Cardiac fibroblast (primary cell): ENCODE measurements at regions not wholly inside any gene's neighbourhood (a gene's known extent, or its start where the extent isn't known, plus 50 kb on each side); places are given as distances from the start of the nearest gene placed in this dataset.

Experiments used
- DNase-seq, 2 donors: peaks; one replicate each; pipeline versions ENCODE4 v3.0.0 to v3.0.0-alpha.2; 2010; ENCODE audit warnings: low read depth in 2 of 2
- H3K4me3 ChIP-seq, 2 donors: replicated peaks in 1 of 2; 1 replicate in 1 of 2; 2 replicates in 1 of 2; pipeline ENCODE4 v1.5.1; 2011; ENCODE audit warnings: low read depth in 2 of 2, low read length in 2 of 2, mild to moderate bottlenecking in 2 of 2, moderate library complexity in 1 of 2
- TF ChIP-seq, protein P1 (sequence below): IDR thresholded peaks from one replicate; pipeline ENCODE4 v1.5.1; 2011; ENCODE audit warnings: low read depth, mild to moderate bottlenecking, low read length, inconsistent platforms

DNA sequence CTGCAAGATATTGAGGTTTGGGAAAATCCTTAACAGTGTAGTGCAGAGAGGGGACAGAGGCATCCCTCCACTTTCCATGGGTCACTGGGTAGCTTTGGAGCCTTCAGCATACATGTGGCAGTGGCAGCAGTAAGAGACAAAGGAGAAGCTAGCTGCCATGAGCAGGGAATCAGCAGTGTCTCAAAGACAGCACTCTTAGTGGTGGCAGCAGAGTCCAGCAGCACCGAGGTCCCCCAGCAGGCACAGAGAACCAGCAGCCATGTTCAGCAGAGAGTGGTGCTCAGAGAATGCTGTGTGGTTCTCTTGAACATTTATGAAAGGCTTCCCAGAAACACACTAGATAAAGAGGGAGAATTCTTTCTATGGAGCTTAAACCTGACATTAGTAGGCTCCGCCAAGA, 308.5 kb downstream of the CENPC start:
- TF ChIP-seq, protein P1, sequence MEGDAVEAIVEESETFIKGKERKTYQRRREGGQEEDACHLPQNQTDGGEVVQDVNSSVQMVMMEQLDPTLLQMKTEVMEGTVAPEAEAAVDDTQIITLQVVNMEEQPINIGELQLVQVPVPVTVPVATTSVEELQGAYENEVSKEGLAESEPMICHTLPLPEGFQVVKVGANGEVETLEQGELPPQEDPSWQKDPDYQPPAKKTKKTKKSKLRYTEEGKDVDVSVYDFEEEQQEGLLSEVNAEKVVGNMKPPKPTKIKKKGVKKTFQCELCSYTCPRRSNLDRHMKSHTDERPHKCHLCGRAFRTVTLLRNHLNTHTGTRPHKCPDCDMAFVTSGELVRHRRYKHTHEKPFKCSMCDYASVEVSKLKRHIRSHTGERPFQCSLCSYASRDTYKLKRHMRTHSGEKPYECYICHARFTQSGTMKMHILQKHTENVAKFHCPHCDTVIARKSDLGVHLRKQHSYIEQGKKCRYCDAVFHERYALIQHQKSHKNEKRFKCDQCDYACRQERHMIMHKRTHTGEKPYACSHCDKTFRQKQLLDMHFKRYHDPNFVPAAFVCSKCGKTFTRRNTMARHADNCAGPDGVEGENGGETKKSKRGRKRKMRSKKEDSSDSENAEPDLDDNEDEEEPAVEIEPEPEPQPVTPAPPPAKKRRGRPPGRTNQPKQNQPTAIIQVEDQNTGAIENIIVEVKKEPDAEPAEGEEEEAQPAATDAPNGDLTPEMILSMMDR = no peak
- H3K4me3 ChIP-seq = no peak overlapping the region
- DNase-seq = no peak

DNA sequence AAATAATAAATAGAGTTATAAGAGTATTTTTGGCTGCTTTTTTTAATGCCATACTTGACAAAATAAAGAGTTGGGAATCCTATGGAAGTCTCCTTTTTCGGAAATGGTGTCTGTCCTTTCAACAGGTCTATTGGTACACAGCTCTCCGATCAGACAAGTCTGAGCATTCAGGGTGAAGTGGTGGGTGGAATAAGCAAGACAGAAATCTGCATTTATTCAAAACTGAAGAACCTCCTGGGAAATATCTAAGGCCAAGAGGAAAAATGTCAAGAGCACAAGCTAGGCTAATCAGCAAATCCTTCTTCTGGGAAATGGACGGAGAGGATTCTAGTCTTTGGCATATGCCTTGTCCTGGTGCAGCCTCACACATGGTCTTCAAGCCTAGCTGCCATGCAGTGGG, 309.0 kb downstream of the CENPC start:
- no peak overlapping the region for H3K4me3 ChIP-seq
- TF ChIP-seq, protein P1 = no peak
- no peak for DNase-seq

DNA sequence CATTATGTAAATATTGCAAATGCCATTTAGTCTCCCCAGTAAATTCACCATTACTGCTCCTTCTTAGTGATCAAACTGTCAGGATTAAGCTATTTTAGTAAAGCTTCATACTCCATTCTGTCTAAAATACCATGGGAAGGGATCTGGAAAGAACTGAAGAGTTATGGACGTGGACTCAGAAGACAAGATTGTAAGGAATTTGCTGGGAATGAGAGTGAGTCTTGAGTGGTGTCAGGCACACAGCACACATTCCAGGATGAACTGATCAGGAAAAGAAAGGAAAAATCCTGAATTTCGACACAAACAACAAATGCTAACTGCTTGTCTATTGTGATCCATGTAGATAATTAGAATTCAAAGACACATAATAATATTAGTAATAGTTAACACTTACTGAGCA, 311.0 kb downstream of the CENPC start:
- TF ChIP-seq, protein P1 = no peak
- H3K4me3 ChIP-seq = no peak overlapping the region
- no peak for DNase-seq

DNA sequence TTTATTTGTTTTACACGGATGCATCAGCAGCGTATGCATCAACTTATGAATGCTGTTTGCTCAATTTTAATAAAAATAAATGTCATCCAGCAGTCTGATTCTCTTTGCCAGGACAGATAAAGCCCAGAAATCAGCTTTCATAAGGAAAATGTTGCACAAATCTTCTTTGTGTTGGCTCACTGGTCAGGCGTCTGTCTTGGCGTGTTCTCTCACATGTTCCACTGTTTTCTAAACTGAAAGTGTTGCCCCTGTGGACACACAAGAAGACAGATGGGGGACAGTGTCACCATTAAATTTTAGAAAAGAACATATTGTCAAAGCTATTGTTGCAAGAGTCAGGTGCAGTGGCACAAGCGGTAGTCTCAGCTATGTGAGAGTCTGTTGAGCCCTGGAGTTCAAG, 316.2 kb downstream of the CENPC start:
- no peak for DNase-seq
- TF ChIP-seq, protein P1 = no peak
- H3K4me3 ChIP-seq = no peak overlapping the region

DNA sequence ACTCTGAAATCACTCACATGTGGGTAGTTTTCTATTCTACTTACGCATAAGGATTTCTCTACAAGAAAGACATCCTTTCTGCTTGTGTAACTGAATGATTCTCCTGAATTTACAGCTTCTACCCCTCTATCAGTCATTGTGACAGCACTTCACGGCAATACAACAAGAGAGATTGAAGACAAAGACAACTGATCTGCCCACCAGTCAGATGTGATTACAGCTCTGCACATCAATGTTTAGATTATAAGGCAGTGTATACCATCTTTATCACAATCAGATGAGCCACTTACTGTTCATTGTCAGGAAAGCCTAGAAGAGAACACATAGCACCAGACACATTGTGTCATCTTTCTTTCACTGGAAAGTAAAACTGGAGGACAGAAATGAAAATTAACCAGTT, 324.4 kb downstream of the CENPC start:
- no peak overlapping the region for H3K4me3 ChIP-seq
- DNase-seq = no peak
- TF ChIP-seq, protein P1 = no peak

DNA sequence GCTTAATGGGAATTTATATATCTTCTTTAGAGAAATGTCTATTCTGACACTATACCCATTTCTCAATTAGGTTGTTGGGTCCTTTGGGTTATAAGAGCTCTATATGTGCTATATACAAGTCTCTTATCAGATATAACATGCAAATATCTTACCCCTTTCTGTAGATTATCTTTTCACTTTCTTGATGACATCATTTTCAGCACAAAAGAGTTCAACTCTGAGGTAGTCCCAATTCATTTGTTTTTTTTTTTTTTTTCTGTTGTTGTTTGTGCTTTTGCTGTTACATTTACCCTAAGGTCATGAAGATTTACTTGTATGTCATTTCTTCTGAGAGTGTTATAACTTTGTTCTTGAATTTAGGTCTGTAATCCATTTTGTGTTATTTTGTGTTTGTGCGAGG, 326.4 kb downstream of the CENPC start:
- DNase-seq = no peak
- TF ChIP-seq, protein P1 = no peak
- H3K4me3 ChIP-seq = no peak overlapping the region

DNA sequence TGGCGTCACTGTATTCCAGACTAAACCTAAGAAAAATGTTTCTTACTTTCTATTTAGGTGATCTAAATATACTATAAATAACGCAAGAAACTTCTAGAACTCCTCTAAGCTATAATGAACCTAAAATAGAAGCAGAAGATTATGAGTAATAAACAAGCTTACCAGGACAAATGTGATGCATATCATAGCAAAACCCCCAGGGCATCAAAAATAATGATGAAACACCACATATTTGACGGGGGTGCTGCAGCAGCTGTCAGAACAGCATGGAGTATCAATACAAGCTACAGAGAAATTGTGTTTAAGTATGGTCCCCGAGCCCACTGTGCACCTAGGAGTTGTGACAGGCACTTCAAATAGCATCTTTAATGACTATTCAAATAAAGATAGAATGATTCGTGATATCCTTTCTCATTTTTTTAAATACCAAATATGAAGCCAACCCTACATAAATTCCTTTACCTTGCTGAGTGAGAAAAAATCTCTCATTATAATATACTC, 337.3 kb downstream of the CENPC start:
- no peak overlapping the region for H3K4me3 ChIP-seq
- TF ChIP-seq, protein P1 = no peak
- DNase-seq = no peak
